Endothelial cell of umbilical vein (primary cell): ENCODE measurements at regions not wholly inside any gene's neighbourhood (a gene's known extent, or its start where the extent isn't known, plus 50 kb on each side); places are given as distances from the start of the nearest gene placed in this dataset.

Experiments
- BruUV-seq: library from RNA; stranded (reverse); fragments of 400-500 nt; replicated peaks from 2 replicates; lab custom pipeline; 2021; lab: Mats Ljungman, UMichigan
- CTCF ChIA-PET: fragments of 300-600, 350-600 bp; sonication (Branson Sonifier 250); formaldehyde crosslinking; loops from one replicate; lab custom pipeline; 2021; ENCODE audit warnings: antibody characterized with exemption, inconsistent platforms; lab: Charles Lee
- POLR2A ChIA-PET: fragments of 300-600, 350-600 bp; sonication (Branson Sonifier 250); formaldehyde crosslinking; loops from one replicate; lab custom pipeline; 2021; ENCODE audit warnings: antibody characterized with exemption, inconsistent platforms; lab: Charles Lee
- DNase-seq: peaks from one replicate; pipeline ENCODE4 v3.0.0-alpha.2; 2011; ENCODE audit warnings: low read depth, low spot score
- FAIRE-seq: peaks from 2 replicates; lab custom pipeline; 2011; peaks lifted over from hg19 to GRCh38; lab: Jason Lieb, UNC
- H2AFZ ChIP-seq: 2 replicates; pipeline ENCODE4 v1.6.0; 2012; ENCODE audit warnings: low read depth, low read length, control low read depth, inconsistent platforms
- H3K27ac ChIP-seq: 2 replicates; pipeline ENCODE4 v1.5.1; 2011; ENCODE audit warnings: low read depth, mild to moderate bottlenecking, control low read depth, low read length, moderate library complexity; ENCODE audit not compliant: insufficient read depth
- H3K27me3 ChIP-seq, 2 experiments: 2 replicates each; pipeline versions ENCODE4 v1.6.0 to v1.6.1; 2011; ENCODE audit warnings: low read length in 2 of 2, mixed read lengths in 1 of 2; ENCODE audit not compliant: control insufficient read depth in 2 of 2, insufficient read depth in 2 of 2
- H3K36me3 ChIP-seq, 2 experiments: 2 replicates in 1 of 2; 3 replicates in 1 of 2; pipeline ENCODE4 v1.5.1; 2011; ENCODE audit warnings: low read length in 2 of 2, mild to moderate bottlenecking in 1 of 2, moderate library complexity in 1 of 2; ENCODE audit not compliant: control insufficient read depth in 2 of 2, insufficient read depth in 2 of 2; ENCODE audit errors: extremely low read depth in 1 of 2
- H3K4me1 ChIP-seq: 3 replicates; pipeline ENCODE4 v1.5.1; 2011; ENCODE audit warnings: mild to moderate bottlenecking, low read length; ENCODE audit not compliant: control insufficient read depth, insufficient read depth; ENCODE audit errors: extremely low read depth
- H3K4me2 ChIP-seq: 2 replicates; pipeline ENCODE4 v1.6.1; 2011; ENCODE audit warnings: low read length, control low read depth, mixed read lengths; ENCODE audit not compliant: insufficient read depth
- H3K4me3 ChIP-seq, 3 experiments: fragments of 200-600 bp in 1 of 3; sonication (generic), shearing (Covaris generic) in 1 of 3; replicated peaks in 1 of 3; 2 replicates each; pipeline ENCODE4 v1.5.1; 2011 to 2016; ENCODE audit warnings: control low read depth in 3 of 3, low read length in 3 of 3, mild to moderate bottlenecking in 2 of 3, inconsistent platforms in 1 of 3, low read depth in 1 of 3, moderate library complexity in 1 of 3; ENCODE audit not compliant: insufficient read depth in 1 of 3
- H3K79me2 ChIP-seq: 2 replicates; pipeline ENCODE4 v1.6.0; 2012; ENCODE audit warnings: low read length, inconsistent platforms; ENCODE audit not compliant: control insufficient read depth, insufficient read depth
- H3K9ac ChIP-seq: replicated peaks from 2 replicates; pipeline ENCODE3; 2011; ENCODE audit warnings: low read length, control low read depth; ENCODE audit not compliant: insufficient read depth; ENCODE audit errors: extremely low read depth
- H3K9me1 ChIP-seq: replicated peaks from 3 replicates; pipeline ENCODE4 v1.6.0; 2011; ENCODE audit warnings: mild to moderate bottlenecking, low read length; ENCODE audit not compliant: control insufficient read depth, insufficient read depth; ENCODE audit errors: extremely low read depth
- H3K9me3 ChIP-seq: replicated peaks from 2 replicates; pipeline ENCODE4 v1.5.1; 2012; ENCODE audit warnings: low read length, inconsistent platforms; ENCODE audit not compliant: control insufficient read depth, insufficient read depth
- H4K20me1 ChIP-seq: replicated peaks from 2 replicates; pipeline ENCODE3; 2011; ENCODE audit warnings: mild to moderate bottlenecking, low read length; ENCODE audit not compliant: control insufficient read depth, insufficient read depth; ENCODE audit errors: extremely low read depth
- EZH2 ChIP-seq: IDR thresholded peaks from 2 replicates; pipeline ENCODE4 v1.6.1; 2012; ENCODE audit warnings: borderline replicate concordance, low read depth, mild to moderate bottlenecking, moderate library complexity, low read length, inconsistent platforms; ENCODE audit not compliant: severe bottlenecking
- FOS ChIP-seq: IDR thresholded peaks from 2 replicates; pipeline ENCODE4 v1.6.1; 2011; ENCODE audit warnings: mild to moderate bottlenecking, low read length, moderate library complexity, borderline replicate concordance; ENCODE audit not compliant: insufficient read depth
- GATA2 ChIP-seq: IDR thresholded peaks from 2 replicates; pipeline ENCODE4 v1.7.0; 2011; ENCODE audit warnings: low read depth, mild to moderate bottlenecking, moderate library complexity, mixed read lengths, low read length; ENCODE audit not compliant: insufficient read length, insufficient read depth
- JUN ChIP-seq: IDR thresholded peaks from 2 replicates; pipeline ENCODE4 v1.6.1; 2011; ENCODE audit warnings: borderline replicate concordance, low read depth; ENCODE audit not compliant: insufficient read length, insufficient read depth
- MAX ChIP-seq: IDR thresholded peaks from 2 replicates; pipeline ENCODE4 v1.6.1; 2011; ENCODE audit not compliant: insufficient read depth, insufficient read length
- MYC ChIP-seq: IDR thresholded peaks from one replicate; pipeline ENCODE4 v1.6.1; 2011; ENCODE audit warnings: mild to moderate bottlenecking, low read depth, low read length
- POLR2A ChIP-seq: IDR thresholded peaks from 2 replicates; pipeline ENCODE4 v1.6.1; 2012; ENCODE audit warnings: low read depth, mild to moderate bottlenecking, control low read depth, low read length
- POLR2AphosphoS5 ChIP-seq: IDR thresholded peaks from 2 replicates; pipeline ENCODE4 v1.6.1; 2012; ENCODE audit warnings: low read depth, mild to moderate bottlenecking, control low read depth, low read length, moderate library complexity; ENCODE audit not compliant: insufficient read depth
- dilution Hi-C: fragments of 300-500 bp; cut with MboI; formaldehyde crosslinking; loops from one replicate; pipeline ENCODE4 v1.15.0; 2019; ENCODE audit warnings: low sequenced_read_pairs; ENCODE audit not compliant: extremely low pct_ligation_motif_present
- intact Hi-C: fragments of 100-400 bp; cut with micrococcal nuclease; formaldehyde crosslinking; loops from one replicate; pipeline ENCODE4 v1.10.0; 2022
- TF ChIP-seq, protein P1 (sequence below), 2 donors: IDR thresholded peaks; 1 replicate in 1 of 2; 2 replicates in 1 of 2; pipeline ENCODE4 v1.5.1; 2011; ENCODE audit warnings: low read length in 2 of 2, mild to moderate bottlenecking in 2 of 2, moderate library complexity in 2 of 2, control low read depth in 1 of 2, inconsistent platforms in 1 of 2, low read depth in 1 of 2; ENCODE audit not compliant: insufficient read depth in 1 of 2; ENCODE audit errors: extremely low read depth in 1 of 2

GRCh38 chr7:34396437-34397064 is 261.5 kb upstream of the NPSR1 start:
- H3K4me1 ChIP-seq, result no peaks in the 10 kb centered on the region
- no peak overlapping the region for H3K4me3 ChIP-seq
- FAIRE-seq, result no peak
- dilution Hi-C loops (no loop called here), intact Hi-C loops (no loop called here)
- H3K27me3 ChIP-seq, result no peaks in the 10 kb centered on the region
- no peak overlapping the region for H3K27ac ChIP-seq
- no peak overlapping the region for H2AFZ ChIP-seq
- no peaks in the 10 kb centered on the region for H4K20me1 ChIP-seq
- H3K4me2 ChIP-seq, result no peak overlapping the region
- no peaks in the 10 kb centered on the region for H3K79me2 ChIP-seq
- H3K9me3 ChIP-seq, result no peaks in the 10 kb centered on the region
- H3K36me3 ChIP-seq, result no peaks in the 10 kb centered on the region
- no peak for DNase-seq
- TF ChIP-seq POLR2AphosphoS5 (no peak), MYC (no peak)
- TF ChIP-seq, protein P1, sequence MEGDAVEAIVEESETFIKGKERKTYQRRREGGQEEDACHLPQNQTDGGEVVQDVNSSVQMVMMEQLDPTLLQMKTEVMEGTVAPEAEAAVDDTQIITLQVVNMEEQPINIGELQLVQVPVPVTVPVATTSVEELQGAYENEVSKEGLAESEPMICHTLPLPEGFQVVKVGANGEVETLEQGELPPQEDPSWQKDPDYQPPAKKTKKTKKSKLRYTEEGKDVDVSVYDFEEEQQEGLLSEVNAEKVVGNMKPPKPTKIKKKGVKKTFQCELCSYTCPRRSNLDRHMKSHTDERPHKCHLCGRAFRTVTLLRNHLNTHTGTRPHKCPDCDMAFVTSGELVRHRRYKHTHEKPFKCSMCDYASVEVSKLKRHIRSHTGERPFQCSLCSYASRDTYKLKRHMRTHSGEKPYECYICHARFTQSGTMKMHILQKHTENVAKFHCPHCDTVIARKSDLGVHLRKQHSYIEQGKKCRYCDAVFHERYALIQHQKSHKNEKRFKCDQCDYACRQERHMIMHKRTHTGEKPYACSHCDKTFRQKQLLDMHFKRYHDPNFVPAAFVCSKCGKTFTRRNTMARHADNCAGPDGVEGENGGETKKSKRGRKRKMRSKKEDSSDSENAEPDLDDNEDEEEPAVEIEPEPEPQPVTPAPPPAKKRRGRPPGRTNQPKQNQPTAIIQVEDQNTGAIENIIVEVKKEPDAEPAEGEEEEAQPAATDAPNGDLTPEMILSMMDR (IDR thresholded peaks at IDR 0.05; ENCODE audit: extremely low read depth in 1 of 2, insufficient read depth in 1 of 2, low read depth in 1 of 2, low read length in 2 of 2), result no peak
- no peak overlapping the region for H3K9ac ChIP-seq
- no TSS peak for BruUV-seq
- H3K9me1 ChIP-seq, result no peaks in the 10 kb centered on the region
- ChIA-PET CTCF (no interaction called here), POLR2A (no interaction called here)

GRCh38 chr7:34401776-34402175 is 256.2 kb upstream of the NPSR1 start:
- Histone ChIP-seq H3K9me1 (no peaks in the 10 kb centered on the region), H3K27me3 (no peaks in the 10 kb centered on the region), H3K9ac (no peak overlapping the region), H3K36me3 (no peaks in the 10 kb centered on the region), H4K20me1 (no peaks in the 10 kb centered on the region), H3K27ac (no peak overlapping the region), H3K9me3 (no peaks in the 10 kb centered on the region), H3K4me2 (no peak overlapping the region), H3K4me3 (no peak overlapping the region), H2AFZ (no peak overlapping the region), H3K79me2 (no peaks in the 10 kb centered on the region), H3K4me1 (no peaks in the 10 kb centered on the region)
- CTCF ChIA-PET, result interaction anchor here (1.1 kb wide), 1 partner anchor 81 kb away, joined by 6 read pairs; no protein-coding TSS in a partner anchor
- dilution Hi-C loops (no loop called here), intact Hi-C loops (no loop called here)
- no TSS peak for BruUV-seq
- POLR2A ChIA-PET, result no interaction called here
- DNase-seq, result no peak
- TF ChIP-seq JUN (no peak), MAX (no peak), MYC (no peak), EZH2 (no peak), GATA2 (no peak), FOS (no peak), POLR2A (no peak), POLR2AphosphoS5 (no peak)
- TF ChIP-seq, protein P1 (IDR thresholded peaks at IDR 0.05; ENCODE audit: extremely low read depth in 1 of 2, insufficient read depth in 1 of 2, low read depth in 1 of 2, low read length in 2 of 2), result no peak
- FAIRE-seq, result no peak
